Keratinocyte (primary cell): ENCODE measurements at regions not wholly inside any gene's neighbourhood (a gene's known extent, or its start where the extent isn't known, plus 50 kb on each side); places are given as distances from the start of the nearest gene placed in this dataset.

ENCODE experiments used
- DNase-seq: peaks from one replicate; pipeline ENCODE4 v3.0.0-alpha.2; 2011; ENCODE audit warnings: low read depth, missing footprints, low spot score
- FAIRE-seq: peaks from 2 replicates; lab custom pipeline; 2011; peaks lifted over from hg19 to GRCh38; lab: Jason Lieb, UNC
- H2AFZ ChIP-seq: 2 replicates; pipeline ENCODE4 v1.6.0; 2012; ENCODE audit warnings: low read length, control low read depth, inconsistent platforms; ENCODE audit not compliant: control insufficient read depth
- H3K27ac ChIP-seq: 2 replicates; pipeline ENCODE4 v1.5.1; 2011; ENCODE audit warnings: low read length; ENCODE audit not compliant: control insufficient read depth, insufficient read depth
- H3K27me3 ChIP-seq: 3 replicates; pipeline ENCODE4 v1.6.0; 2011; ENCODE audit warnings: low read length; ENCODE audit not compliant: control insufficient read depth, insufficient read depth; ENCODE audit errors: extremely low read depth
- H3K36me3 ChIP-seq, 2 experiments: 2 replicates in 1 of 2; 3 replicates in 1 of 2; pipeline ENCODE4 v1.5.1; 2011; ENCODE audit warnings: low read length in 2 of 2, mild to moderate bottlenecking in 1 of 2; ENCODE audit not compliant: control insufficient read depth in 2 of 2, insufficient read depth in 2 of 2; ENCODE audit errors: extremely low read depth in 1 of 2
- H3K4me1 ChIP-seq: 3 replicates; pipeline ENCODE4 v1.5.1; 2011; ENCODE audit warnings: low read length; ENCODE audit not compliant: control insufficient read depth, insufficient read depth; ENCODE audit errors: extremely low read depth
- H3K4me2 ChIP-seq: 3 replicates; pipeline ENCODE4 v1.6.0; 2011; ENCODE audit warnings: low read depth, low read length; ENCODE audit not compliant: control insufficient read depth, insufficient read depth; ENCODE audit errors: extremely low read depth
- H3K4me3 ChIP-seq, 3 experiments: fragments of 200-600 bp in 1 of 3; sonication (generic) in 1 of 3; 2 replicates in 2 of 3; 3 replicates in 1 of 3; pipeline ENCODE4 v1.5.1; 2011 to 2016; ENCODE audit warnings: low read length in 3 of 3, mild to moderate bottlenecking in 3 of 3, control low read depth in 2 of 3, inconsistent platforms in 1 of 3, low read depth in 1 of 3, mixed read lengths in 1 of 3, mixed run types in 1 of 3, moderate library complexity in 1 of 3; ENCODE audit not compliant: control insufficient read depth in 2 of 3, insufficient read depth in 2 of 3; ENCODE audit errors: extremely low read depth in 1 of 3
- H3K79me2 ChIP-seq: 2 replicates; pipeline ENCODE4 v1.6.0; 2012; ENCODE audit warnings: low read length; ENCODE audit not compliant: control insufficient read depth, insufficient read depth
- H3K9ac ChIP-seq: 3 replicates; pipeline ENCODE4 v1.6.0; 2011; ENCODE audit warnings: low read length; ENCODE audit not compliant: control insufficient read depth, insufficient read depth; ENCODE audit errors: extremely low read depth
- H3K9me1 ChIP-seq: 3 replicates; pipeline ENCODE4 v1.6.0; 2011; ENCODE audit warnings: low read length; ENCODE audit not compliant: control insufficient read depth, insufficient read depth; ENCODE audit errors: extremely low read depth
- H3K9me3 ChIP-seq: 2 replicates; pipeline ENCODE4 v1.5.1; 2012; ENCODE audit warnings: low read depth, low read length; ENCODE audit not compliant: control insufficient read depth
- H4K20me1 ChIP-seq: 3 replicates; pipeline ENCODE4 v1.6.0; 2011; ENCODE audit warnings: low read length; ENCODE audit not compliant: control insufficient read depth, insufficient read depth; ENCODE audit errors: extremely low read depth
- CTCF ChIP-seq, 3 experiments: IDR thresholded peaks in 1 of 3; conservative IDR thresholded peaks in 1 of 3; optimal IDR thresholded peaks in 1 of 3; 2 replicates in 2 of 3; 3 replicates in 1 of 3; pipeline versions ENCODE3 to v1.5.1; 2011; ENCODE audit warnings: low read length in 3 of 3, mild to moderate bottlenecking in 3 of 3, moderate library complexity in 2 of 3, control low read depth in 1 of 3, inconsistent platforms in 1 of 3; ENCODE audit not compliant: insufficient read depth in 2 of 3; ENCODE audit errors: extremely low read depth in 1 of 3
- EZH2 ChIP-seq: IDR thresholded peaks from one replicate; pipeline ENCODE4 v1.6.1; 2012; ENCODE audit warnings: inconsistent platforms, mild to moderate bottlenecking, low read length, moderate library complexity
- dilution Hi-C: fragments of 300-500 bp; cut with MboI; formaldehyde crosslinking; loops from one replicate; pipeline ENCODE4 v1.7.0; 2020; ENCODE audit warnings: low sequenced_read_pairs; ENCODE audit not compliant: extremely low pct_ligation_motif_present

GRCh38 chr2:41621095-41621494 lies 426.7 kb upstream of the PKDCC start:
- Histone ChIP-seq H3K4me2 (no peak overlapping the region), H4K20me1 (no peaks in the 10 kb centered on the region), H3K27ac (no peak overlapping the region), H3K27me3 (no peaks in the 10 kb centered on the region), H3K9me3 (no peaks in the 10 kb centered on the region), H3K9me1 (no peaks in the 10 kb centered on the region), H3K4me3 (no peak overlapping the region), H3K36me3 (no peaks in the 10 kb centered on the region), H3K9ac (no peak overlapping the region), H3K4me1 (no peaks in the 10 kb centered on the region), H2AFZ (no peak overlapping the region), H3K79me2 (no peaks in the 10 kb centered on the region)
- dilution Hi-C loops = no loop called here
- TF ChIP-seq CTCF (optimal IDR thresholded peaks at IDR 0.05 in 1 of 3, IDR thresholded peaks at IDR 0.05 in 1 of 3, conservative IDR thresholded peaks at IDR 0.05 in 1 of 3; ENCODE audit: extremely low read depth in 1 of 3, insufficient read depth in 2 of 3, low read length in 3 of 3) (no peak), EZH2 (no peak)
- FAIRE-seq (no peak), DNase-seq (no peak)

- H4K20me1 ChIP-seq = no peaks in the 10 kb centered on the region
- H3K9me3 ChIP-seq = no peaks in the 10 kb centered on the region
- TF ChIP-seq EZH2 (no peak), CTCF (optimal IDR thresholded peaks at IDR 0.05 in 1 of 3, IDR thresholded peaks at IDR 0.05 in 1 of 3, conservative IDR thresholded peaks at IDR 0.05 in 1 of 3; ENCODE audit: extremely low read depth in 1 of 3, insufficient read depth in 2 of 3, low read length in 3 of 3) (no peak)
- no peaks in the 10 kb centered on the region for H3K27me3 ChIP-seq
- H3K4me2 ChIP-seq = no peak overlapping the region
- H3K36me3 ChIP-seq = no peaks in the 10 kb centered on the region
- FAIRE-seq (no peak), DNase-seq (no peak)
- H3K27ac ChIP-seq = no peak overlapping the region
- no peaks in the 10 kb centered on the region for H3K9me1 ChIP-seq
- no peak overlapping the region for H3K4me3 ChIP-seq
- no peak overlapping the region for H2AFZ ChIP-seq
- no peaks in the 10 kb centered on the region for H3K79me2 ChIP-seq
- no peaks in the 10 kb centered on the region for H3K4me1 ChIP-seq
- dilution Hi-C loops = no loop called here
- H3K9ac ChIP-seq = no peak overlapping the region
Observed at GRCh38 chr2:41621563-41621962, 426.3 kb upstream of the PKDCC start.
